KG1 (cell line): ENCODE measurements at regions not wholly inside any gene's neighbourhood (a gene's known extent, or its start where the extent isn't known, plus 50 kb on each side); places are given as distances from the start of the nearest gene placed in this dataset.

Experiments
- DNase-seq: peaks from one replicate; lab custom pipeline; 2025; lab: John Stamatoyannopoulos, UW

DNA sequence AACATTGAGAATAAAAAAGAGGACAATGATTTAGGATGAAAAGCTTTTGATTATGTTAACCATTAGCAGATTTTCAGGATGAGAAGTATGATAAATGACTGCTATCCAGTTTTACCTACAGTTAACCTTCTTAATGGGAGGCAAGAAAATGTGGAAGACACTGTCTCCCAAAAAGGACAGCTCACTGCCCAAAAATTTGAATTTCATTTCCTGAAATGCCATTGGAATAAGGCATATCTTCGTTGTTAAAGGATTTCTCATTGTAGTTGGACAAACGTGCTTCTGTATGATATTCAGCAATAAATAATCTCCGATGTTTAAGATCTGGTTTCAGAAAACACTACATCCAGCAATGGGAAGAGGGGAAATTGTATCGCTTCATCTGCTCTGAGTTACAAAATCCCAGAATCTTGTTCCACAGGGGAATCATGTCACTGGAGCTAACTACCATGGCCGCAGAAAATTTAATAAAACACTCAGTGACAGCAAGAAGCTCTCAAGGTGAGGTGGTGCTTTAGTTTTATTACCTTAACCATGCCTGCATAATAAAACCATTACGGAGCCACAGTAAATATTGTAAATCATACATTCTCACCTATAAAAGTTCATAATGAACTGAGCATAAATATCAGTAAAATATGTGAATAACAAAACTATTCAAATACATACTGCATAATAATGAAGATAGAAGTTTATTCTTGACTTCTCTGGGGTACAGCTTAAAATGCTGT is 552.3 kb downstream of the PCDH7 start:
- no peak for DNase-seq

DNA sequence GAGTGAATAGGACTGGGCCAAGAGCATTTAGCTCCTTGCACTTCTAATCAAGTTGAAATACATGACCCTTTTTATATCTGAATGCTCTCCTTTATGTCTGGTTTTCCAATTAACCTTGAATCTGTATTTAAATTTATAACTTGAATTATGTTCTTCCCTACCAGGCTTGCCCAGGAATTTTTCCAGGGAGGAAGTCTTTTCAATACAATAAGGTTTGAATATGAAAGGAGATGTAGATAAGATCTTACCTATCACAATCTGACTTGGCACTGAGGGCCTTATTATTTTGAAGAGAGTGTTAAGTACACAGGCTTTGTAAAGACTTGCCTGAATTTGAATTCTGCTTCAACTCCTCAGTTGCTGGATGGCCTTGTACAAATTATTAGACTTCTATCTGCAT is 555.7 kb downstream of the PCDH7 start:
- no peak for DNase-seq

DNA sequence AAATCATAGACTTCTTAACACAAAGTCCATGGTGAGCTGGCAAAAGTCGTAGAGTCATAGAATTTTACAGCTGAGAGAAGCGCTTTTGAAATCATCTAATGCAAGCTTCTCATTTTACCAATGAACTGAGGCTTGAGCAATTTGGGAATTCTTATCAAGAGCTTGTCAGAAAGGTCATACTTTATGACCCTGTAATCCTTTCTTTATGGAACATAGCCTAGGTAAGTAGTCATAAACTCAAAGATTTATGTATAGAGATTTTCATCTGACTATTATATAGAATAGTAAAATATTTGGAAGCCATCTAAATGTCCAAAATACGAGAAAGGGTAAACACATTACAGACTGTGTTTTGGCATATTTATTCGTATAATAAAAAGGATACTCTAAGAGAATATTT is 563.5 kb downstream of the PCDH7 start:
- DNase-seq: no peak

DNA sequence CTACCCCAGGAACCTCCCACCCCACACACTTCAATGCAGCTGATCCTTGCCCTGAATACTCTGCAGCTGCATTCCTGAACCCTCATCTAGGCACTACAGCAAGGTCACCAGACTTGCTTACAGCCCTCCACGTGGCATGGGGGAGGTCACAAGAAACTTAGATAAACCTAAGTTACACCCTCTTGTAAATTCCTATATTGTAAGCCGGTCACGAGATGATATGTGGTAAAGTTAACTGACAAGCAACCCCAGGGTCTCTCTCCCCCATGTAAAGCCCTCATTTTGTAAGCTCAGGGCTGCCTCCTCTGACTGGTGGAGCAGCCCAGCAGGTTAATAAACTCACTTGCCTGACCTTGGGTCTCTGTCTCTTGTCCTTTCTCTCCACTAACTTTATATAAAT is 570.7 kb downstream of the PCDH7 start:
- no peak for DNase-seq

DNA sequence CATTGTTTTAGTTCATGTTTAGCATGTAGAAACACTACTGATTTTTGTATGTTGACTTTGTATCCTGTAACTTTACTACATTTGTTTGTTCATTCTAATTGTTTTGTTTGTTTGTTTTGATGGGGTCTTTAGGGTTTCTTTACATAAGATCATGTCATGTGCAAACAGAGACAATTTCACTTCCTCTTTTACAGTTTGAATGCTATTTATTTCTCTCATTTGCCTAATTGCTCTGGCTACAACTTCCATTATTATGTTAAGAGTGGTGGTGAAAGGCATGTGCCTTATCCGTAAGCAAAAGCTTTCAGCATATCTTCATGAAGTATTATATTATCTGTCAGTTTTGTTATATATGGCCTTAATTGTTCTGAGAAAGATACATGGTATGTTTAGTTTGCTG is 571.1 kb downstream of the PCDH7 start:
- DNase-seq: no peak

DNA sequence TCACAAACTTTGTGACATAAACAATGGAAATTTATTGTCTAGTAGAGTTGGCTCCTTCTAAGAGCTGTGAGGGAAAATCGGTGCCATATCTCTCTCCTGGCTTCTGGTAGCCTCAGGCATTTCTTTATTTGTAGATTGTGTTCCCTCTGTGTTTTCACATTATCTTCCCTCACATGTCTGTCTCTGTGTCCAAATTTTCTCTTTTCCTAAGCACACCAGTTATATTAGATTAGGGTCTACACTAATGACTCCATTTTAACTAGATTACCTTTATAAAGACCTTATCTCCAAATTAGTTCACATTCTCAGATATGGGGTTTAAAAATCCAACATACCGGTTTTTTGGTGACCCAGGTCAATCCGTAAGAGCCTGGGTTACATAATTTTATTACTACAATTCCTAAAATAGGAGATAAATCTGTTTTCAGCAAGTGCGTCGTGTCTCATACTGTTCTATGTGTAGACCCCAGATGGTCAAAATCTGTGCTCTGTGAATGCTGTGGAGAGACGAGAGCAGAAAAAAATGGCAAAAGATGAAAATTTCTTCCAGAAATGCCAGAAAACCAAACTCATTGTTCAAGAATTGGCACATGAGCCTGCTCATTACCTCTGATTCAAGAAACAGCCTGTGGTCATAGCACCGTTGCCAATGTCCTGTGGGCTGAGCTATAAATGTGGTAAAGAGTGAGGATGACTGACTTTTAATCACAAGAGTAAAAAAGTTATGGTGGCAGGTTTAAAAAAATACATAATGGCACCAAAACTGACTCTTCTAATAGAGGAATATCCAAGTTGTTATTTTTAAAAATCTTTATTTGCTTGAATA is 574.7 kb downstream of the PCDH7 start:
- DNase-seq: no peak

DNA sequence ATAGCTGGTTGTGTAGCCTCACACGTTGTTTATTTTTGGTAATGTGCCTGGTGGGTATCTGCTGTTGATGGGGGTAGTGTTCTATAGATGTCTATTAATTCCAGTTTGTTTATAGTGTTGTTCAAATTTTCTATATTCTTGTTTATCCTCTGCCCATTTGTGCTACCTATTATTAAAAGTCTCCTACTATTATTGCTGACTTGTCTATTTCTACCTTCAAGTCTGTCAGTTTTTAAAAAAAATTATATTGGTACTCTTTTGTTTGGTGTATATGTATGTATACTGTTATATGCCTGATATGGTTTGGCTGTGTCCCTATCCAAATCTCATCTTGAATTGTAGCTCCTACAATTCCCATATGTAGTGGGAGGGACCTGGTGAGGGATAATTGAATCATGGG is 578.6 kb downstream of the PCDH7 start:
- no peak for DNase-seq

DNA sequence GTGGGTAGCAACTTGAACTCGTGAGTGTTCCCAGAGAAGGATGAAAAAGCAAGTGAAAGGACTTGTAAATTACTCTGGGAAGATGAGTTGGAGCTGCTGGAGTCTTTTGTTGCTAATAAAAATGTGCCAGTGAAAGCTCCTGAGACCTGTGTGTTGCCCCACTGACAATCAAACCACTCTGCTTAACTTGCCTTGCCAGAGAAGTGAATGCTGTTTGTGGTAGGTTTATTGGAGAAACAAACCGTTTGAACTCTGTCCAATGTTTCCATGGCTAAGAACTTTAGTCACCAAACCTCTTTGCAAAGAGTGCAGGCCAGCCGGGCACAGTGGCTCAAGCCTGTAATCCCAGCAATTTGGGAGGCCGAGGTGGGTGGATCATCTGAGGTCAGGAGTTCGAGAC is 586.9 kb downstream of the PCDH7 start:
- no peak for DNase-seq

DNA sequence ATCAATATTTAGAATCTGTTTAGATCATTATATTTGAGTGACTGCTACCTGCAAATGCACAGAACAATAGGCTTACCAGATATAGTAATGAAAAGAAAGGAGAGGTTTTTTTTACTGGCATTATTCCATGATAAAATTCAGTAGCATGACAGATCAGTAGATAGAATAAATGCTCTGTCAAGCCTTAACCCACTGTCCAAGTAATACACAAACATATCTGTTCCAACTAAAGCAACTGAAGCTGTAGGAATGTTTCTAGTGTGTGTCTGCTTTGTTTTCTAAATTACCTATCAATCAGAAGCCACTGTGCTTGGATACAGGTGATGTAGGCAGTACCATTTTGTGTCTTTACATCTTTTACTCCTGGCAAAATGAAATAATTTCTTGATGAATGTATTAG is 604.6 kb downstream of the PCDH7 start:
- no peak for DNase-seq

DNA sequence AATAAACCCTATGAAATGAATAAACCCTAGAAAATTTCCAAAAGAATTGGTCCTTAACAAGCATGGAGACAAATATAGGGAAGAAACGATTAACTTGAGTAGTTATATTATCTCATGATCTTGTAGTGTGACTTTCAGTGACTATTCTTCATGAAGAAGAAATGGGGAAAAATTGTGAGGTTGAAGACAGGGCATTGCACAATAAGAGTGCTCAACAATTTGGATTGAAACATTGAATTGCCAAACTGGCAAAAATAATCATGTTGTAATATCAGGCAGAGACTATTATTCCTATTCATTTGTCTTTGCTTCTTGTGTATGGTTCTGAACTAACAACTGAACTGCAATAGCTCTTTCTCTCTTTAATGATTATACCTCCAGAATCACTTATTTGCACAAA is 605.1 kb downstream of the PCDH7 start:
- DNase-seq: no peak

DNA sequence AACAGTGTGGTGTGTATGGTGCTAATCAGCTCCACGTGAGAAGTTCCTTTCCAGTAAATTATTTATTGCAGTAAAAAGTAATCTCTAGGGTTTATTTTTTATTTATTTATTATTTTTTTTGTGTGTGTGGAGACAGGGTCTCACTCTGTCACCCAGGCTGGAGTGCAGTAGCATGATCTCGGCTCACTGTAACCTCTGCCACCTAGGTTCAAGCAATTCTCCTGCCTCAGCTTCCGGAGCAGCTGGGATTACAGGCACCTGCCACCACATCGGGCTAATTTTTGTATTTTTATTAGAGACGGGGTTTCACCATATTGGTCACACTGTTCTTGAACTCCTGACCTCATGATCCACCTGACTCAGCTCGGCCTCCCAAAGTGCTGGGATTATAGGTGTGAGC is 606.9 kb downstream of the PCDH7 start:
- no peak for DNase-seq

DNA sequence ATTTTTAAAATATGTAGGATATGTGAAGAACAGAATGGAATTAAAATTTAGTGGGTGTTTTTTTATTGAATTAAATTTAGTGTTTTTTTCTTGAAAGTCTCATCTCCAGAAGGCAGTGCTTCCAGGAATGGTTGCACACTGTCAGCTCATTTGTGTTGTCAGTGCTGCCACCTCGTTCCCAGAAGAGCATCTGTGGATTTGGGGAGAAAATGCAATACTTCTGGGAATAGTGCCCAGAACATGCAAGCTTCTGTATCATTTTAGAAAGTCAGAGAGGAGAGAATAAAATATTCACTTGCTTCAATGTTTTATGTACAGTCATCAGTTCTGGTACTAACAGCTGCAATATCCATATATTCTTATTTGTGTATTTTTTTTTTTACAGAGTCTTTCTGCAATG is 608.8 kb downstream of the PCDH7 start:
- DNase-seq: no peak

DNA sequence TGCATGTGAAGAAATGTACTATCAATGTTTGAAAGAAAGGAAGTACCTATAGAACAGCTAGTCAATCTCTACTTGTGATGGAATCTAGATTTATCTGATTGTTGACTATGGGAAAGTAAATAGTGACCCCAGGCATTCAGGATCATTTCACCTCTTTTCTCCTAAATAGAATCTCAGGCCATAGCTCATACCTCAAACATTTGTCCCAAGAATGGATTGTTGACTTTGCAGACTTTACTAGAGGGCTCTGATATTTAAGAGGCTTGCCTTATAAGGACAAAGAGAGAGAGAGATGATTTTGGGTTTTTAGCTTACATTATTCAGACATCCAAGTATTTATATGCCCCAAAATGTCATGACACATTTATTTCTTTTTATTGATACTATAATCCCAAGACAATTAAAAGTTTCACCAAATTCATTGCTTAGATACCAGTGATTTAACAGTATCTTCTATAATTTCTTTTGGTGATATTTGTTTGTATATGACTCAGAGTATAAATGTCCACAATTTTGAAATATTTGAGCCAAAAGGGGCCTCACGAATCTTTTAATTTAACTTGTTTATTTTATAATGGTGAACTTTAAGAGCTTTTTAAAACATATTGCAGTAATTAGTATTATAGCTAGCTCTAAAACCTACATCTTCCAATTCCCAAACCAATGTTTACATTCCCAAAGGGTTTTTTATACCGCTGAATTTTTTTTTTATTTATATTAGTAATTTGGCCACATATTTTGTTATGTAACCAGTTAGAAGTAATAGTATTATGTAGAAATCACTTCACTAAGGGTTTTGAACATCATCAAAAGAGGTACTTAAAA is 614.1 kb downstream of the PCDH7 start:
- no peak for DNase-seq

DNA sequence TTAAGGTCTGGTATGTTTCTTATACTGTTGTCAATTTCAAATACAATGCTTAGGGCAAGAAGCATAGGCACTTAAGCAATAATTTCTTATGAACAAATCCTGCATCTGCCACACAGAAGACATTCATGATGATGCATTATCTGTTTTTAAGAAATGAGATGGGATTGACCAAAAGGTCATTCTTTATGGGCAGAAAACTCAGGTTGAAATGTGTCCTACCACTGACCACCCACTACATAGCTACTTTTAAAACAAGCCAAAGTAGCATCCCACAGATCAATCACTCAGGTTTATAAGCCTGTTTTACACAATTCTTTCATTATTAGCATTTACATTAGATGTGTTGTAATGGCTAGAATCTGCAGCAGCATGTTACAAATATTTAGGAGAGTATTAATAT is 617.8 kb downstream of the PCDH7 start:
- DNase-seq: no peak

DNA sequence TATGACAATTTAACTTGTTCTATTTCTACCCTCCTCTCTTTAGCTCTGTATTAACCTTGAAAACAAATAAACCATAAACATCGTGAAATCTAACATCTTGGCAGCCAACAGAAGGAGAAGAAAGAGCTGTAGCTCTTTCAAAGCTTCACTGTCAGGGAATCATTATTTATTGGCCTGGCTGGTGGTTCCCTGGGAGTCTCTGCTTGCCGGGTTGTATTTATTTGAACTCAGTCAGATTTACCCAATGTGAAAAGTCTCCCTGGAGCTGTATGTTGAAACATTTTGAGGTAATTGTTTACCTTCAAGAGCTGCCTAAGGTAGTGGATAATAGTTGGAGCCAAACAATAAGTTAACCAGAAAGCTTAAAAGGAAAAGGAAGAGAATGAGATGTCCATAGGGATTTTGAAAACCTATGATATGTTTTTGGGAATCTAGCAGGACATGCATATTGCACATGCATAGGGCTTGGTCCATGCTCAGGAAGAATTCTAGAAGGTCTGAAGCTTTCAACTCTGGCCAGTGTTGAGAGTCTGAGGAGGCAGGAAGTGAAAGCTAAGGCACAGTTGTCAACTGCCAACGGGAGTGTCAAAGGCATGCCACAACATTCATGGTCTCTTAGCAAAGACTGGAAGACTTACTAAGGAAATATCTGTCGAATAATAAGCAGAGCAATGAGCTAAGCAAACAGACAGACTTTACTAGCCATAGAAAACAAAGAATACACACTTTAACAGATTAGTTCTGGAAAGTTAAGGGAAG is 621.6 kb downstream of the PCDH7 start:
- DNase-seq: no peak

DNA sequence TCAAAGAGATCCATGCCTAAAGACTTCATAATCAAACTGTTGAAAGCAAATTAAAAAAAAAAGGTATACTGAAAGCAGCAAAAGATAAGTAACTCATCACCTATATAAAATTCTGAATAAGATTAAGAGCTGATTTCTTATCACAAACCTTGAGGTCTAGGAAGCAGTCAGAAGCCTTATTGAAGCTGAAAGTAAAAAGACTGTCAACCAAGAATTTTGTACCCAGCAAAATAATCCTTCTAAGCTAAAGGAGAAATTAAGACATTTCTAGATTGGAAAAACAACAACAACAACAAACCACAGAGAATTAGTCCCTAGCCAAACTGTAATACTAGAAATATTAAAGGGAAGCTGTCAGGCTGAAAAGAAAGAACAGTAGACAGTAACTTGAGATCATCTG is 622.9 kb downstream of the PCDH7 start:
- DNase-seq: no peak

DNA sequence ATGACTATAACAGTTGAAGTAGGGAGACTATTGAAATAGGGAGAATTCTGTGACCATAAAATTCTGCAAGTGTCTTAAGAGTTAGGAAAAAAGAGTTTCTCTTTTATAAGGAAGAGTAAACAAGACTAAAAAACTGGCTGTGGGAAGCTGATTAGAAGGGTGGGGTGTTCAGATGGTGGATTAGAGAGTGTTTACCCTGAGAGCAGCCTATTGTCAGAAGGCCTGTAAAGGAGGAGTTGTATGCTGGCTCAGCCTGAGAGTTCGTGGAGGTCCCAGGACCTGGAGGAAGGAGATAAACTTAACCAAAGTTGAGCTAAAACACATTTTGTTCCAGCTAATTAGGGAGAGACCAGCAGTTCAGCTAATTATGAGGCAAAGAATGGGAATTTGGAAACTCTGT is 629.7 kb downstream of the PCDH7 start:
- DNase-seq: no peak

DNA sequence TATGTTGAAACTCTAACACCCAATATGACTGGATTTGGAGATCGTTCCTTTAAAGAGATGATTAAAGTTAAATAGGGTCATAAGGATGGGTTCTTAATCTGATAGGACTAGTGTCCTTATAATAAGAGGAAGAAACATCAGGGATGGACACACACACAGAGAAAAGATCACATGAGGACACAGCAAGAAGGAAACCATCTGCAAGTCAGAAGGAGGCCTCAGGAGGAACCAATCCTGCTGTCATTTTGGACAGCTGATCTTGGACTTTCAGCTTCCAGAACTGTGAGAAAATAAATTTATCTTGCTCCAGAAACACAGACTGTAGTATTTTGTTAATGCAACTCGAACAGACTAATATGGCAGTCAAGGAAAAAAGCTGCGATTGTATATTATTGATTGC is 631.5 kb downstream of the PCDH7 start:
- no peak for DNase-seq

DNA sequence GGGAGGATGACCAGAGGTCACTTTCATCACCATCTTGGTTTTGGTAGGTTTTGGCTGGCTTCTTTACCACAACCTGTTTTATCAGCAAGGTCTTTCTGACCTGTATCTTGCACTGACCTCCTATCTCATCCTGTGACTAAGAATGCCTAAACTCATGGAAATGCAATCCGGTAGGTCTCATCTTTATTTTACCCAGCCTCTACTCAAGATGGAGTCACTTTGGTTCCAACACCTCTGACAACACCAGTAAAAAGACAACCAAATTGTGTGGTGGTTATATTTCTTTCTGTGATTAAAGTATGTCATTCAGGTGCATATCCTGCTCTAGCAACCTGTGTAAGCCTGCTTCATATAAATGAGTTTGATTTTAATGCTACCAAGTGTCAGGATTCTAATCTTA is 636.7 kb downstream of the PCDH7 start:
- DNase-seq: no peak

DNA sequence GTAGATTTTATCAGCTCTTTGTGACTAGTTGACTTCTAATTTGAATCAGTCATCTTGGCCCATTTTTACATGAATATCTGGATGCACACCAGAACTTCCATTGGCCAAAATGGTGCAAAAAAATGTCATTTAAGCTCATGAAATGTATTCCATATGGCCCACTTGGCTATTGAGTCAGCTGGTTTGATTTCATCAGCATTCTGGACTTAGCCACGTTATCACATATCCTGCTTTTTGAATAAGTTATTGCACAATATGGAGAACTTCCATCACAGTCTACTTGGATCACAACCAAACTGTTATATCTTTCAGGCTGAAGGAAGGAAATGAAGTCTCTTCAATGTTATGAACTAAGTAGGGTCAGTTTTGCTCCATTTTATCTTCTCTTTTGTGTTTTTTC is 640.6 kb downstream of the PCDH7 start:
- DNase-seq: no peak

DNA sequence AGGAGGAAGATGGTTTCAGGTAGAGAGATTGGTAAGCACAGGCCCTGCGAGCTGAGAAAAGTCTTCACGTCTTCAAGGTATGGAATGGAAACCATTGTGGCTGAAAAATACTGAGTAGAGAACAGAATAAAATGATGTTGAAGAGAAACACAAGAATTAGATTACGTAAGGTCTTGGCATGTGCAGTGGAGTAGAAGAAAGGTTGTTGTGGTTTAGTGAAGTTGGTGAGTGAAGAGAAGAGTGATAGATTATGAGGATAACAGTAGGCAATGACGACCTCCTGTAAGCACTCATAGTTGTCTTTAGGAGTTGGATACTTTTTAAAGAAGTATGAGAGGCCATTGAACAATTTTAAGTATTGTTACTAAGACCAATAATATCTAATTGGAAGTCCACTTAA is 642.6 kb downstream of the PCDH7 start:
- DNase-seq: no peak

DNA sequence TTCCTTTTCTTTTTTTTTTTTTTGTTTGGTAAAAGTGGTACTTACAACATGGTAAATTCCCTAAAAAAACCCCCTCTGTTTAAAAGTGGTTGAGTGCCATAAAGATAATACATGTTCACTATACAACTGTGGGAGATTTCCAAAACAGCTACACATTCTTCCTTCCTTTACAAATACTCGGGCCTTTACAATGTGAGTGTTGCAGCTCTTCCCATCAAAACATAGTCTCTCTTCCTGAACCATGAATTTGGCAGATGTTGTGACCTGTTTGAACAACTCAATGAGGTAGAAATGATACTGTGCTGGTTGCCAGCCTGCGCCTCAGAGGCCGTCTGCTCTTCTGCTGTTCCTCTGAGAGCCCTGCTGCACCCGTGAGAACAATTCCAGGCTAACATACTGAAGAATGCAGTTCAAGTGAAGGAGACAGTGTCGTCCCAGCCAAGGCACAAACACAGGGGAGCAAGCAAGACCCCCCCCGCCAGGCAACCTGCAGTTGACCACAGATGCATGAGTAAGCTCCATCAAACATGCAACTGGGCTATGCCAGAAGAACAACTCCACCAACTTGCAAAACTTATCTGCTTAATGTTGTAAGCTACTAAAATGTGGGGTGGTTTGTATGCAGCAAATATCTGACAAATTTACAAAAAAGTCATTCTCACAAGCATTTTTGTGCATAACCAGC is 645.0 kb downstream of the PCDH7 start:
- DNase-seq: no peak
